GM12892 (cell line): ENCODE measurements at regions not wholly inside any gene's neighbourhood (a gene's known extent, or its start where the extent isn't known, plus 50 kb on each side); places are given as distances from the start of the nearest gene placed in this dataset.

Source experiments
- POLR2A ChIP-seq: IDR thresholded peaks from 2 replicates; pipeline ENCODE4 v1.6.1; 2011; ENCODE audit warnings: low read depth, low read length, control low read depth
- POLR2AphosphoS5 ChIP-seq: IDR thresholded peaks from 2 replicates; pipeline ENCODE4 v1.6.1; 2011; ENCODE audit warnings: low read depth, low read length, control low read depth

DNA sequence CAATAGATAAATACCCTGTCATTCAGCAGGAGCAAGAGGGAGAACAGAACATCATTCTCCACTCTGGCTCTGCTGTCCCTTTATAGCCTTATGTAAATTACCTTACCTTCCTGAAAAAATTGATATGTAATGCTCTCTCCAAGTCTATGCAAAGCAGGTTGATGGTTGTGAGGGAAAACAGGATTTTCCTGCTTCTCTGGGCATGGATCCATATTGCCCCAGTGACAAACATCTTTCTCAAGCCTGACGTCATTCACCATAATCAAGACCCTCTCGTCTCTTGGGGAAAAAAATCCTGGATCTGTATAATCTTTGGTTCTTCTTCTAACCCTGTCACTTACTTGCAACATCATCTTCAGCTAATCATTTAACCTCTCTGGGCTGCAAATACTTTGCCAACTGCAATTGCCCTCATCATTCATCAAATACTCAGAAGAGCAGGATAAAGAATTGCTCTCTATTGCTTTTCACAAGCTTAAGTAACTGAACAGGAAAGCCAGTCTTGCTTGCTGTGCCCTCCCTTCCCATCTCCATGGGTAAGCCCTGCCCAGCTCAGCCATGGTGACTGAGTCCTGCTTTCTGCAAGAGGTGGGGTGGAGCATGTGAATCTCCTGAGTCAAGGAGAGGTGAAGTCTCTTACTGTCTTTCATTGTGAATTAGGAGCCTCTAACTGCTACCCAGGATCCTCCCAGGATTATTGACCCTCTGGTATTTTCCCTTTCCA is 123.7 kb upstream of the KLF7 start:
- TF ChIP-seq POLR2AphosphoS5, result no peak
- TF ChIP-seq POLR2A, result no peak
